Thyroid gland (tissue), 4 donors: ENCODE measurements at regions not wholly inside any gene's neighbourhood (a gene's known extent, or its start where the extent isn't known, plus 50 kb on each side); places are given as distances from the start of the nearest gene placed in this dataset.
"Not testable (repeated sequence)": the region's sequence is repeated elsewhere in the genome, so short reads cannot be mapped to it uniquely, and the experiment has no call there.

Source experiments
- POLR2A ChIP-seq, 2 donors: fragments of 450-650 bp; IDR thresholded peaks; one replicate each; pipeline ENCODE4 v1.6.1; 2017; ENCODE audit warnings: antibody characterized with exemption in 2 of 2, mild to moderate bottlenecking in 2 of 2, moderate library complexity in 1 of 2
- TF ChIP-seq, protein P1 (sequence below), 6 experiments: fragments of 200-600 bp in 3 of 6; fragments of 450-650 bp in 3 of 6; sonication (generic) in 3 of 6; IDR thresholded peaks; one replicate each; pipeline ENCODE4 v1.5.1; 2016 to 2019; ENCODE audit warnings: antibody characterized with exemption in 6 of 6, mild to moderate bottlenecking in 2 of 6, inconsistent platforms in 1 of 6, moderate library complexity in 1 of 6

DNA sequence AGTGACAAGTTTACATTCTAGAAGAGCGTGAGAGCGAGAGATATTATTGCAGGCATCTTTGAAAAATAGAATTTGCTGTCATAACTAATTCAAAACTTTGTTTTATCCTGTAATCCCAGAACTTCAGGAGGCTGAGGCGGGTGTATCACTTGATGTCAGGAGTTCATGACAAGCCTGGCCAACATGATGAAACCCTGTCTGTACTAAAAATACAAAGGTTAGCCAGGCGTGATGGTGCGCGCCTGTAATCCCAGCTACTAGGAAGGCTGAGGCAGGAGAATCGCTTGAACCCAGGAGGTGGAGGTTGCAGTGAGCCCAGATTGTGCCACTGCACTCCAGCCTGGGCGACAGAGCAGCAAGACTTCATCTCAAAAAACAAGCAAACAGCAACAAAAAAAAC, 108.6 kb upstream of the BMP2 start:
- TF ChIP-seq, protein P1, sequence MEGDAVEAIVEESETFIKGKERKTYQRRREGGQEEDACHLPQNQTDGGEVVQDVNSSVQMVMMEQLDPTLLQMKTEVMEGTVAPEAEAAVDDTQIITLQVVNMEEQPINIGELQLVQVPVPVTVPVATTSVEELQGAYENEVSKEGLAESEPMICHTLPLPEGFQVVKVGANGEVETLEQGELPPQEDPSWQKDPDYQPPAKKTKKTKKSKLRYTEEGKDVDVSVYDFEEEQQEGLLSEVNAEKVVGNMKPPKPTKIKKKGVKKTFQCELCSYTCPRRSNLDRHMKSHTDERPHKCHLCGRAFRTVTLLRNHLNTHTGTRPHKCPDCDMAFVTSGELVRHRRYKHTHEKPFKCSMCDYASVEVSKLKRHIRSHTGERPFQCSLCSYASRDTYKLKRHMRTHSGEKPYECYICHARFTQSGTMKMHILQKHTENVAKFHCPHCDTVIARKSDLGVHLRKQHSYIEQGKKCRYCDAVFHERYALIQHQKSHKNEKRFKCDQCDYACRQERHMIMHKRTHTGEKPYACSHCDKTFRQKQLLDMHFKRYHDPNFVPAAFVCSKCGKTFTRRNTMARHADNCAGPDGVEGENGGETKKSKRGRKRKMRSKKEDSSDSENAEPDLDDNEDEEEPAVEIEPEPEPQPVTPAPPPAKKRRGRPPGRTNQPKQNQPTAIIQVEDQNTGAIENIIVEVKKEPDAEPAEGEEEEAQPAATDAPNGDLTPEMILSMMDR (IDR thresholded peaks at IDR 0.05) = not testable (repeated sequence)
- not testable (repeated sequence) for TF ChIP-seq POLR2A (IDR thresholded peaks at IDR 0.05)
